B cell (primary cell): ENCODE measurements at regions not wholly inside any gene's neighbourhood (a gene's known extent, or its start where the extent isn't known, plus 50 kb on each side); places are given as distances from the start of the nearest gene placed in this dataset.

ENCODE experiments used
- ATAC-seq: fragments of 200-7000 bp; cut with Tn5 transposase; one replicate; pipeline ENCODE4 v1.10.0; 2021; ENCODE audit warnings: low read depth, mild to moderate bottlenecking, moderate number of reproducible peaks, moderate library complexity
- CTCF ChIA-PET: fragments of 350-600 bp; sonication (Branson Sonifier 250); formaldehyde crosslinking; loops from one replicate; lab custom pipeline; 2021; ENCODE audit warnings: antibody characterized with exemption, inconsistent platforms; lab: Charles Lee
- POLR2A ChIA-PET: fragments of 350-600 bp; sonication (Branson Sonifier 250); formaldehyde crosslinking; loops from one replicate; lab custom pipeline; 2021; ENCODE audit warnings: antibody characterized with exemption; lab: Charles Lee
- DNase-seq: peaks from one replicate; pipeline ENCODE4 v3.0.0; 2013
- H2AFZ ChIP-seq: 2 replicates; pipeline ENCODE4 v1.6.1; 2012; ENCODE audit warnings: mild to moderate bottlenecking, low read depth, low read length; ENCODE audit not compliant: insufficient read depth, poor library complexity, severe bottlenecking
- H3K27ac ChIP-seq, 2 donors: 1 replicate in 1 of 2; 2 replicates in 1 of 2; pipeline ENCODE4 v1.5.1; 2012 to 2013; ENCODE audit warnings: low read length in 2 of 2, mild to moderate bottlenecking in 2 of 2, moderate library complexity in 1 of 2
- H3K27me3 ChIP-seq, 4 experiments: fragments of 200-600 bp in 1 of 4; sonication (generic) in 1 of 4; replicated peaks in 1 of 4; 1 replicate in 2 of 4; 2 replicates in 2 of 4; pipeline versions ENCODE4 v1.6.1 to v1.7.0; 2013 to 2016; ENCODE audit warnings: low read length in 3 of 4, mild to moderate bottlenecking in 2 of 4, mixed read lengths in 1 of 4, moderate library complexity in 1 of 4; ENCODE audit not compliant: insufficient read depth in 4 of 4, control insufficient read depth in 3 of 4; ENCODE audit errors: control extremely low read depth in 1 of 4
- H3K36me3 ChIP-seq, 2 experiments: replicated peaks in 1 of 2; 1 replicate in 1 of 2; 2 replicates in 1 of 2; pipeline versions ENCODE4 v1.6.1 to v1.7.1; 2013; ENCODE audit warnings: low read length in 1 of 2; ENCODE audit not compliant: insufficient read depth in 2 of 2, control insufficient read depth in 1 of 2; ENCODE audit errors: control extremely low read depth in 1 of 2, extremely low read depth in 1 of 2
- H3K4me1 ChIP-seq, 2 donors: fragments of 200-600 bp in 1 of 2; sonication (generic) in 1 of 2; 1 replicate in 1 of 2; 2 replicates in 1 of 2; pipeline versions ENCODE4 v1.5.1 to v1.6.1; 2013 to 2017; ENCODE audit warnings: low read length in 2 of 2; ENCODE audit not compliant: control insufficient read depth in 2 of 2, insufficient read depth in 2 of 2
- H3K4me2 ChIP-seq: replicated peaks from 2 replicates; pipeline ENCODE3; 2012; ENCODE audit warnings: mild to moderate bottlenecking, low read depth, low read length; ENCODE audit not compliant: poor library complexity, severe bottlenecking
- H3K4me3 ChIP-seq, 5 experiments: fragments of 200-600 bp in 1 of 5; sonication (generic) in 1 of 5; 1 replicate in 3 of 5; 2 replicates in 2 of 5; pipeline versions ENCODE4 v1.5.1 to v1.7.0; 2011 to 2016; ENCODE audit warnings: low read length in 4 of 5, mild to moderate bottlenecking in 4 of 5, low read depth in 2 of 5, control low read depth in 1 of 5, moderate library complexity in 1 of 5; ENCODE audit not compliant: insufficient read depth in 1 of 5; ENCODE audit errors: control extremely low read depth in 1 of 5, extremely low read depth in 1 of 5
- H3K79me2 ChIP-seq: fragments of 200-600 bp; sonication (generic); one replicate; pipeline ENCODE4 v1.6.0; 2016; ENCODE audit warnings: low read length; ENCODE audit not compliant: control insufficient read depth, insufficient read depth
- H3K9ac ChIP-seq: fragments of 200-600 bp; sonication (generic); 2 replicates; pipeline ENCODE4 v1.6.1; 2017; ENCODE audit warnings: mild to moderate bottlenecking, low read length, moderate library complexity
- H3K9me3 ChIP-seq, 3 donors: one replicate each; pipeline versions ENCODE4 v1.6.1 to v1.7.1; 2013; ENCODE audit warnings: low read length in 2 of 3; ENCODE audit not compliant: control insufficient read depth in 2 of 3, insufficient read depth in 1 of 3; ENCODE audit errors: control extremely low read depth in 1 of 3
- H4K20me1 ChIP-seq: 2 replicates; pipeline ENCODE4 v1.6.0; 2012; ENCODE audit warnings: mild to moderate bottlenecking, low read length; ENCODE audit not compliant: insufficient read depth, control insufficient read depth, poor library complexity, severe bottlenecking
- H3K27ac Mint-ChIP-seq: one replicate; pipeline ENCODE4 v1.8.0; 2021; ENCODE audit warnings: mixed read lengths
- H3K27me3 Mint-ChIP-seq: one replicate; pipeline ENCODE4 v1.8.0; 2021; ENCODE audit warnings: mixed read lengths
- H3K4me1 Mint-ChIP-seq: one replicate; pipeline ENCODE4 v1.8.0; 2021; ENCODE audit warnings: mixed read lengths
- H3K4me3 Mint-ChIP-seq: one replicate; pipeline ENCODE4 v1.8.0; 2021; ENCODE audit warnings: mixed read lengths
- H3K9me3 Mint-ChIP-seq: one replicate; pipeline ENCODE4 v1.8.0; 2022; ENCODE audit warnings: mixed read lengths; ENCODE audit not compliant: insufficient read depth
- CTCF ChIP-seq: fragments of 200-600 bp; IDR thresholded peaks from one replicate; pipeline ENCODE4 v1.8.0; 2022; ENCODE audit warnings: antibody characterized with exemption, mild to moderate bottlenecking
- EZH2 ChIP-seq: IDR thresholded peaks from 2 replicates; pipeline ENCODE4 v1.6.1; 2012; ENCODE audit warnings: borderline replicate concordance, low read depth, mild to moderate bottlenecking, moderate library complexity, low read length; ENCODE audit not compliant: insufficient read depth, poor library complexity, severe bottlenecking
- WGBS: methylation state at CpG from one replicate; pipeline ENCODE4 v1.1.5; 2013; ENCODE audit warnings: missing lambda C conversion rate; ENCODE audit not compliant: insufficient coverage; 5-methylcytosine and 5-hydroxymethylcytosine counted together
- intact Hi-C: fragments of 100-400 bp; cut with micrococcal nuclease; formaldehyde crosslinking; loops from one replicate; pipeline ENCODE4 v1.10.0; 2022

GRCh38 chr21:39115576-39116235, 67.5 kb downstream of the PSMG1 start:
- ChIA-PET CTCF (interaction anchor here (0.6 kb wide), 2 partner anchors 237 to 311 kb away, joined by 3 read pairs; no protein-coding TSS in a partner anchor), POLR2A (no interaction called here)
- TF ChIP-seq CTCF, result no peak
- no peak for TF ChIP-seq EZH2
- Histone ChIP-seq H3K79me2 (no peaks in the 10 kb centered on the region), H3K4me3 (no peak overlapping the region), H3K9ac (no peak overlapping the region), H3K4me2 (no peak overlapping the region), H3K27ac (no peak overlapping the region), H4K20me1 (no peaks in the 10 kb centered on the region), H3K4me1 (no peaks in the 10 kb centered on the region), H3K36me3 (no peaks in the 10 kb centered on the region), H2AFZ (no peak overlapping the region), H3K27me3 (no peaks in the 10 kb centered on the region), H3K9me3 (no peaks in the 10 kb centered on the region)
- Mint-ChIP-seq H3K9me3 (no peaks in the 10 kb centered on the region), H3K27me3 (peaks cover 10% of the 10 kb centered on the region), H3K4me1 (no peaks in the 10 kb centered on the region), H3K27ac (no peak overlapping the region), H3K4me3 (no peak overlapping the region)
- WGBS, result 90% methylated on average over 7 of the region's 10 CpGs
- intact Hi-C loops, result no loop called here
- ATAC-seq (no peak), DNase-seq (no peak)

DNA sequence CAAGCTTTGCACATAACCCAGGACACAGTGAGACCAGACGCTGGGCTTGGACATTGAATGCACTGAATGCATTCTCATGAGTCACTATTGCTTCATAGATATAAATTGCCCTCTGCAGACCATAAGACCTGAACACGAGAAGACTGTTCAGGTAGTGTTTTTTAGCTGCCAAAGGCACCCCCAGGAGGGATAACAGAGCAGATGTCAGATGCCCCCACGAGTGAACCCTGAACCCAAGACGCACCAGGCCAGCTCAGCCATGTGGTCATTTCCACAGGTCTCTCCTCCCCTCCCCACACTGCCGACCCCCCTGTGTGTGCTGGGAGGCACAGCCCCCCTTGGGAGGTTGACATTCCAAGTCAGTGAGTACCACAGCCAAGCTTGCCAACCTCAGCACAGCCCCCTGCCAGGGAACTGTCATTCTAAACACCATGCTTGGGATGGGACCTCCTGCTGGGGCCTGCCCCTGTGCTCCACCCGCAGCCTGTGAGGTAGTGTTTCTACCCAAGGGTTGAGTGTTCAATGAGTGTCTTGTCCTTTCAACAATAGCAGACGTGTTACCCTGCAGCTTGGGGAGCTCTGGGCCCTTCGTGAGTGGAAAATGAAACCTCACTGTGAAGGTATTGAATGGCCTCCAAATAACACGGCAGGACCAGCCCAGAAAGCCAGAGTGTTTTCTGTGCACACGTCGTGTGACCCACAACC, 68.2 kb downstream of the PSMG1 start:
- no peak for ATAC-seq
- no peak for DNase-seq
- Mint-ChIP-seq H3K9me3 (no peaks in the 10 kb centered on the region), H3K27ac (no peak overlapping the region), H3K4me3 (no peak overlapping the region), H3K4me1 (no peaks in the 10 kb centered on the region), H3K27me3 (peaks cover 14% of the 10 kb centered on the region)
- no peak overlapping the region for H2AFZ ChIP-seq
- no peak for TF ChIP-seq EZH2
- TF ChIP-seq CTCF, result no peak
- H3K4me1 ChIP-seq, result no peaks in the 10 kb centered on the region
- H4K20me1 ChIP-seq, result no peaks in the 10 kb centered on the region
- H3K36me3 ChIP-seq, result no peaks in the 10 kb centered on the region
- H3K4me3 ChIP-seq, result no peak overlapping the region
- H3K9me3 ChIP-seq, result no peaks in the 10 kb centered on the region
- 92% methylated on average over 11 of the region's 11 CpGs for WGBS
- no peak overlapping the region for H3K4me2 ChIP-seq
- no peaks in the 10 kb centered on the region for H3K79me2 ChIP-seq
- intact Hi-C loops, result no loop called here
- no peaks in the 10 kb centered on the region for H3K27me3 ChIP-seq
- H3K27ac ChIP-seq, result no peak overlapping the region
- CTCF ChIA-PET, result interaction anchor here (0.6 kb wide), 3 partner anchors 237 to 311 kb away, joined by 3 read pairs; partner anchors contain the start of gene ETS2
- H3K9ac ChIP-seq, result no peak overlapping the region
- POLR2A ChIA-PET, result interaction anchor here (0.6 kb wide), 1 partner anchor 13 kb away, joined by 3 read pairs; no protein-coding TSS in a partner anchor
